GM13977 (cell line): ENCODE measurements at regions not wholly inside any gene's neighbourhood (a gene's known extent, or its start where the extent isn't known, plus 50 kb on each side); places are given as distances from the start of the nearest gene placed in this dataset.

Source experiments
- DNase-seq: peaks from one replicate; pipeline ENCODE4 v3.0.0; 2012; ENCODE audit warnings: low spot score
- in situ Hi-C: fragments of 300-500 bp; cut with MboI; formaldehyde crosslinking; loops from one replicate; pipeline ENCODE4 v1.12.0; 2022; ENCODE audit warnings: low sequenced_read_pairs, low pct_unique_long_range_greater_than_20kb, mixed read lengths, inconsistent platforms; ENCODE audit not compliant: unreplicated experiment
- TF ChIP-seq, protein P1 (sequence below): IDR thresholded peaks from 2 replicates; pipeline ENCODE4 v1.5.1; 2012; ENCODE audit warnings: mild to moderate bottlenecking, control low read depth; ENCODE audit not compliant: insufficient read depth; ENCODE audit errors: extremely low read depth, missing control alignments

DNA sequence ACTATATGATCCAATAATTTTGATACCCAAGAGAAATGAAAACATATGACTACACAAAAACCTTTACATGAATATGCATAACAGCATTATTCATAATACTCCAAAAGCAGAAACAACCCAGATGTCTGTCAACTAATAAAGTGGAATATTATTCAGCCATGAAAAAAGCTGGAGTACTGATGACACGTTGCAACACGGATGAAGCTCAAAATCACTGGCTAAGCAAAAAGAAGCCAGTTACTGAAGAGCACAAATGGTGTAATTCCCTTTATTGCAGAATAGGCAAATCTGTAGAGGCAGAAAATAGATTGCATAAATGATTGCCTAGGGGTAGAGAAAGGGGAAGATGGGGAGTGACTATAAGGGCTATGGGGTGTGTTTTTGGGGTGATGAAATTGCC, 117.6 kb upstream of the FGF3 start:
- DNase-seq: no peak
- TF ChIP-seq, protein P1, sequence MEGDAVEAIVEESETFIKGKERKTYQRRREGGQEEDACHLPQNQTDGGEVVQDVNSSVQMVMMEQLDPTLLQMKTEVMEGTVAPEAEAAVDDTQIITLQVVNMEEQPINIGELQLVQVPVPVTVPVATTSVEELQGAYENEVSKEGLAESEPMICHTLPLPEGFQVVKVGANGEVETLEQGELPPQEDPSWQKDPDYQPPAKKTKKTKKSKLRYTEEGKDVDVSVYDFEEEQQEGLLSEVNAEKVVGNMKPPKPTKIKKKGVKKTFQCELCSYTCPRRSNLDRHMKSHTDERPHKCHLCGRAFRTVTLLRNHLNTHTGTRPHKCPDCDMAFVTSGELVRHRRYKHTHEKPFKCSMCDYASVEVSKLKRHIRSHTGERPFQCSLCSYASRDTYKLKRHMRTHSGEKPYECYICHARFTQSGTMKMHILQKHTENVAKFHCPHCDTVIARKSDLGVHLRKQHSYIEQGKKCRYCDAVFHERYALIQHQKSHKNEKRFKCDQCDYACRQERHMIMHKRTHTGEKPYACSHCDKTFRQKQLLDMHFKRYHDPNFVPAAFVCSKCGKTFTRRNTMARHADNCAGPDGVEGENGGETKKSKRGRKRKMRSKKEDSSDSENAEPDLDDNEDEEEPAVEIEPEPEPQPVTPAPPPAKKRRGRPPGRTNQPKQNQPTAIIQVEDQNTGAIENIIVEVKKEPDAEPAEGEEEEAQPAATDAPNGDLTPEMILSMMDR: no peak
- in situ Hi-C loops: no loop called here

DNA sequence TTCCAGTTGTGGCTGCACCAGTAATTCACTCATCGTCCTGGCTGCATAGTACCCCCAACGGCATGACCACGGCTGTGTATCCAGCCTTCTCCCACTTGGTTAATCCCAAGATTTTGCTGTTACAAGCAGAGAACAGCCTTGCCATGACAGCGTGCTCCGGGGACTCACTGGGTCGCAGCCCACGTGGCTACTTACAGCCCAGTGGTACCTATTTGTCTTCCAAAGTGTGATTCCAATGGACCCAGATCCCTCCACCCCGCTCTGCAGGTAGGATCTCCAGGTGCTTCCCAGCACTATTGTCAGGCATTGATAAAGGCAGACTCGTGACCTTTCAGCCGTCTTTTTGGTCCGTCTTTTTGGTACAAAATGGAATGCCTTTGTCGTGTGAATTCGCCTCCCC, 119.0 kb upstream of the FGF3 start:
- TF ChIP-seq, protein P1: no peak
- DNase-seq: no peak
- in situ Hi-C loops: no loop called here

DNA sequence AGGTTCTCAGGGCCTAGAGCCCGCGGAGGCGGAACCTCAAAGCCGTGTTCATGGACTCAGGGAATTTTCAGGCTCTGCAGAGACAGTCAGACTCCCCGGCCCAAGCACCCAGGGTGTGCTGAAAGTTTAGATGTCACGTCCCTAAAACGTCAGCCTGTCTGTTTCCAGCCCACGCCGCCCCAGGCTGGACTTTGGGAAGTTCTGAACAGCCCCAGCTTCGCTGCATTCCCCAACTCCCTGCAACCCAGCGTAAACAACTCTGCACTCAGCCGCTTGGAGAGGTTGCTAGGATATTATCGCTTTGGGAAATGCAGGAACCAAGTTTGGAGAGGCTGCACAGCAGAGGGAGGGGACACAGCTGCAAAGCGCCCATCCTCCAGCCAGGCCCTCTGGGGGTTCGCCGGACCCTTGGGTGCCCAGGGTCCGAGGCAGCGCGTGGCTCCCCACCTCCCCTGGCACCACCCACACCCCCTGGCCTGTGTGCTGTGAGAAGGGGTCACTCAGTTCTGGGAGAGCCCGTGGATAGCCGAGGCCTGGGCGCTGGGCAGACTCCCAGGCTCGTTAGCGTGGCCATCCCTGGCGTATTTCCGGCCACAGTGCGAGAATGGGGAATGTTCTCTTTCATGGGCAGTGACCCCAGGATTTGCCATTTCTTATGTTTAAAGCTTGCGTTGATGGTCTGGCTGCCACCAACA, 120.5 kb upstream of the FGF3 start:
- TF ChIP-seq, protein P1: no peak

DNA sequence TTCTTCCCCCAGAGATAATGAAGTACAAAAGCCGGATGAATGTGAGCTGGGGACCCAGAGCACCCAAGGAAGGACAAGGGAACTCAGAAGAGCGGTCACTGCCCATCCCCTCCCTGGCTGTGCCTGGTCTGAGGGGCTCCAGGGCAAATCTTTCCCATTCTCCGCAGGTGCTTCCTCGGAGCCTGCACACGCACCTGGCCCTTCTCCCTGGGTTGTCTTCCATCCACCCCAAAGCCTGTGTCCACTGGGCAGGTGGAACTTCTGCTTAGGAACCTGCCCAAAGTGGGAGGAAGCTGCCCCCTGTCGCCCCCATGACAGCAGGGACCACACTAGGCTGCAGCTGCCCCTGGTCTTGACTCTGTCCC, 121.0 kb upstream of the FGF3 start:
- in situ Hi-C loops: no loop called here
- TF ChIP-seq, protein P1: no peak
- DNase-seq: no peak

More for the DNA sequence above, 120.5 kb upstream of the FGF3 start:
- in situ Hi-C loops: no loop called here
- no peak for DNase-seq

DNA sequence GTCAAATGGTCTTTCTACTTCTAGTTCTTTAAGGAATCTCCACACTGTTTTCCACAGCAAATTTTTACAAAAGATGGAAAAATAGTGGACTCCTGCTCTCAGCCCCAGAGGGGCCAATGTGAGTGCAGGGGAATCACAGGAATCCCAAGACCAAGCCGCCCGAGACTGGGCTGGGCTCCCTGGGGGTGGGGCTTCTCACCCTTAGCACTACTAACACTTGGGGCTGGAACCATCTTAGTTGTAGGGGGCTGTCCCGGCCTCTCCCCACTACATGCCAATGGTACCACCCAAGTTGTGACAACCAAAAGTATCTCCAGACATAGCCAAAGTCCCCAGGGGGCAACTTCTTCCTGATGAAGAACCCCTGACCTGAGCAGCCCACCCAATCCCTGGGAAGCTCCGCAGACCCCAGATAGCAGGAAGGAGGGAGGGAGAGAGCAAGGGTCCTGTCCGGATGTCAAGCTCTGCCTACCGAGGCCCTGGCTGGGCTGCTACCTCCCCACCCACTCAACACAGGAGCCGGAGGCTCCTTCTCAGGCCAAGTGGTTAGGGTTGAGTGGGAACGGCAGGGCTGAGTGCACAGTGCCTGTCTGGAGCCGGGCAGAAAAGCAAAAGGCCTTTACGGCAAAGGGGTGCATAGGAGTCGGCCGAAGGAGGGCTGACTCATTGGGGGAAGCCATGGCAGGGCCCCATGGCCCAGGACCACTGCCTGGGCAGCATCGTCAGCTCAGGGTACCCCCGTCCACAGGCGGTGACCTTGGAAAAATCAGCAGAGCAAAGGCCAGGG, 122.5 kb upstream of the FGF3 start:
- in situ Hi-C loops: no loop called here
- DNase-seq: no peak
- TF ChIP-seq, protein P1: no peak

DNA sequence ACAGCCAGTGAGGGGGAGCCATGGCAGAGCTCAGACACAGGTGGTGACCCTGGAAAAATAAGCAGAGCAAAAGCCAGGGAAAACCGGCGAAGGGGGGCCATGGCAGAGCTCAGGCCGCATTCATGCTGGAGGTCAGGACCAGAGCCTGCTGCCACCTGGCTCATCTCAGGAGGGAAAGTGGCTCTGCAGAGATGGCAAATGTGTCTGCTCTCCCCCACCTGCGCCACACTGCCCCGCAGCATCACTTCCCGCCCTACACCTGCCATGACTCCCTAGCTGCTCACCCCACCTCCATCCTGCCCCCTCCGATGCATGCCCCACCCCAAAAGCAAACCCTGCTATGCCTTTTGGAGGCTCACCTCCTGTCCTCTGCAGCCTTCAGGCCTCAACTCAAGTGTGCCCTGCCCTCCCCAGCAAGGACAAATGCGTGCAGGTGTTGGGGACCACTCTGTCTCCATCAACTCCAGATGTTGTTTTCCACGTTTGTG, 123.2 kb upstream of the FGF3 start:
- TF ChIP-seq, protein P1: no peak
- in situ Hi-C loops: no loop called here
- no peak for DNase-seq
